IPS DF 19.7 (cell line): ENCODE measurements at regions not wholly inside any gene's neighbourhood (a gene's known extent, or its start where the extent isn't known, plus 50 kb on each side); places are given as distances from the start of the nearest gene placed in this dataset.

Source experiments
- DNase-seq: peaks from one replicate; pipeline ENCODE4 v3.0.0-alpha.2; 2013; ENCODE audit warnings: low read depth, low spot score

DNA sequence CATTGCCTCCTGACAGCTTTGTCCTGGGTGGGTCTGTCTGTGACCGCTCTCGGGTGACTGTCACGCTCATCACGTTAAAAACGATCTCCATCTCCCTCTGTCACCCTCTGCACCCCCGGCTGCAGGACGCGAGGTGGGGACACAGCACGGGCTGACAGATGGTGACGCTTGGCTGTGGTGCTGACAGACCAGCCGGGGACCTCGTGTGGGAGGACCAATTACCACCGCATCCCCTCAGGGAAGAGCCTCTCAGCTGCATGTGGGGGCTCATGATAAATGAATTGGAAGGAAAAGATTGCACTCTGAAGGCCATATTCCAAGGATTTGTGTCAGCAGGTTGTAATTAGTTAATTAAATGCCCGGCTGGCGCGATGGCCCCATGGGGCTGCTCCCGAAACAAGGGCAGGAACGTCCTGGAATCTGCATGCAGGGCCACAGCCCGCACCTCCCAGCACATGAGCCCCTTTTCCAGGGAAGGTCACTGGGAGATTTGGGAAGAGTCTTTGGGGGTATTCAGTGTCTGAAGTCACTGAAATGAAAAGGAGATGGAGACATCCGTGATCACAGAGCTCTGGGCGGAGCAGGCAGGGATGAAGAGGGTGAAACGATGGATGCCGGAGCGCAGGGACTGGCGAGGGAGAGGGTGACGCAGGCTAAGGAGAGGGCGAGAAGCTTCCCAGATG is 87.1 kb downstream of the ERMARD start:
- DNase-seq, result no peak

DNA sequence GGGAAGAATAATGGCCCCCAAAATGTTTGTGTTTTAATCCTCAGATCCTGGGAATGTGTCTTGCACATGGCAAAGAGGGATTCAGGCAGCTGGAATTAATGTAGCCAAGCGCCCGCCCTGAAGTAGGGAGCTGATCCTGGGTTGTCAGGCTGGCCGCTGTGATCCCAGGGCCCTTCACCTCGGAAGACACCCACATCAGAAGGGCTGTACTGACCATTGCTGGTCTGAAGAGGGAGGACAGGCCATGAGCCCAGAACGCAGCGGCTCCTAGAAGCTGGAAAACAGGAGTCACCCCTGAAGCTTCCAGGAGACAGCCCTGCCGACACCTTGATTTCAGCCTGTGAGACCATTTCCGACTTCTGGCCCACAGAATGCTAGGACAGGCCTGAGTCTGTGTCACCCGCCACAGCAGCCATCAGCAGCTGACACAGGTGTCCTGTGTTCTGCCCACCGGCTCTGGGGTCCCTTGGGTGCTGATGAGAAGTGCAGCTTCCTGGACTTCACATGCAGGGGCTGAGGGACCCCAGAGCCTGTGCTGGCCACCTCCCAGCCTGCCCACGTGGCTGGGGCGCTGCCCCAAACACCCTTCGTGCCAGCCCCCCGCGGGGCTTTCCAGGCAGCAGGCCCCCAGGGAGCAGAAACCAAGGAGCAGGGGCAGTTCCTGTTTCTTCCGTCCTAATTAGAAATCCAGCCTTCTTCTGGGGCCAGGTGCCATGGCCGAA is 86.3 kb downstream of the ERMARD start:
- DNase-seq, result no peak

DNA sequence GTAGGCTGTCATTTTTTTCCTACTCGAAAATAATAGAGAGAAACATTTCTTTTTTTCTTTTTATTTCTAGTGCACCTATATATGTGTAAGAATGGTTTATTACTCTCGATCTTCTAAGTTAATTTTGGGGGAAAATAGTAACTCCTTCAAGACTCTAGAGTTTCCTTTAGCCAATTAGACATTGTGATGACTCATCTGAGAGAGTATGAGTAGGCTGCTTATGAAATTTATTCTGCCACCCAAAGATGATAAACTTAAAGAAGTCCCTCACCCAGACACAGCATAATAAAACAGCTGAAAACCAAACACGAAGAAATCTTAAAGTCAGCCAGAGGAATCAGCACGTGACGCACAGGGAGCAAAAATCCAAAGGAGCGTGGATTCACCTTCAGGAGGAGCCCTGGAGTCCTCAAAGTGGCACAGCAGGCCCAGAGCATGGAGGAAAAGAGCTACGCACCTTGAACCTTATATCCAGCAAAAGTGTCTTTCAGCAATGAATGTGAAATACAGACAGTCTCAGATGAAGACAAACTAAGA is 81.9 kb downstream of the ERMARD start:
- DNase-seq, result no peak

DNA sequence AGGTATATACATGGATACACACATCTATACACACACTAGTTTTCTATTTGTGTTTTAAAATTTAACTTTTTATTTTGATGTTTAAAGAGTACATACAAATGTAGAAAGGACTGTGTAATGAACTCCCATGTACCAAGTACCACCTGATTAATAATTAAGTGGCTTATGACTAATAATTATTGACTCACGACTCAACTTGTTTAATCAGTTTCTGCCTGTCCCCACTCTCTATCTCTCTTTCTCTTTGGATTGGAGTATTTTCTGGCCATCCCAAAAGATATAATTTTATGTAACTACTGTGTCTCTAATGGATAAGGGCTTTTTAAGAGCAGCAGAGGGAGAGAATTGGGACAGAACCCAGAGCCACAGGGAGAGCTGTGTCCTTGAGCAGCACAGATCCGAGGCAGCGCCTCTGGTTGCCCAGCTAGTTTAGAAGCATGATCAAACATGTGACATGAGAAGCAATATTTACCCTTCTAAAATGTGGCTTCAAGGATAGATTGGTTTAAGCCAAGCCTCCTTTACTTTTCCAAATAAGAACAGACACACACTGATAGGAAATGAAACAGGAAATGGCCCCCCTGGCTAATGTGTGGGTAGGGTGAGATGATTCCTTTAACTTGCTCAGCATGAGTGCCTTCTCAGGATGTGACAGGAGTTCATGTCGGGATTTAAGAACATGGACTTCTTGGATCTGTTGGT is 81.0 kb downstream of the ERMARD start:
- no peak for DNase-seq

DNA sequence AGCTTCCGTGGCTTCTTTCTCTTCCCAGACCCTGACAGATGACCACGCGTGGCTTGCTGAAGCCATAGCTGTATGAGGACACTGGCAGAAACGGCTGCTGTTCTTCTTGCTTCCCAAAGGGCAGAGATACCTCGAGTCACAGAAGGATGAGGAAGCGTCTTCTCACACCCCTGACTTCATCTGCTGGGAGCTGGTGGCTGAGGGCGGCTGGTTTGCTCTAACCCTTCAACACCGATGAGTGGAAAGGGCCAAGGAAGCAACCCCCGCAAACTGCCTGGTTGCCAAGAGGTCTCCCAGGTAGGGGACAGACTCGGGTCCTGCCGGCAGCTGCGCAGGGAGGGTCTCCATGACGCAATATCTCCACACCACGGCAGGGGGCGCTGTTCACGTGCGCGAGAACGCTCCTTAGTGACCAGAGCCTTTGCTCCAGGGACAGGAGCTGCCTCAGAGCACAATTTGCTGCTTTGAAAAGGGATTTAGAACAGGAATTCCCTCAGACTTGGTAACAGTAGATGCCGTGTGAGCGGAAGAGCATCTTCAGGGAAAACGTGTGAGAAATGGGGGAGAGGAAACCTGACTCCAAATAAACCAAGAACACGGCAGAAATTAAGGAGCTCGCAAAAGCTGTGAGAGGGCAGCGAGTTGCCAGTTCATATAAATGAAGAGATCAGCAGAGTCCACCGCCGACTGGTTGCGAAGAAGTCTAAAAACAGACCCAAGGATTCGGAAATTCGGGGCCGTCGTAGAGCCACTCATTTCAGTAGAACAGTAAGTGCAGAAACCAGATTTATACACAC is 80.2 kb downstream of the ERMARD start:
- DNase-seq, result no peak
